GM12878 (cell line): ENCODE measurements at regions not wholly inside any gene's neighbourhood (a gene's known extent, or its start where the extent isn't known, plus 50 kb on each side); places are given as distances from the start of the nearest gene placed in this dataset.

ENCODE experiments used
- ATAC-seq: fragments of 200-7000 bp; cut with Tn5 transposase; 3 replicates; pipeline ENCODE4 v1.9.1; 2020; ENCODE audit warnings: mild to moderate bottlenecking, moderate library complexity
- BruUV-seq: library from RNA; stranded (reverse); fragments of 400-500 nt; replicated peaks from 2 replicates; lab custom pipeline; 2021; lab: Mats Ljungman, UMichigan
- CTCF ChIA-PET: fragments of 300-600 bp; sonication (Branson Sonifier 250); formaldehyde crosslinking; extraction: SDS; loops from one replicate; lab custom pipeline; 2021; ENCODE audit warnings: inconsistent platforms; lab: Yijun Ruan, JAX
- POLR2A ChIA-PET: fragments of 350-600 bp; formaldehyde crosslinking; extraction: SDS; loops from one replicate; lab custom pipeline; 2021; ENCODE audit warnings: inconsistent platforms; lab: Charles Lee
- RAD21 ChIA-PET: fragments of 300-600 bp; sonication (Branson Sonifier 250); formaldehyde crosslinking; loops from one replicate; lab custom pipeline; 2023; ENCODE audit warnings: antibody characterized with exemption; ENCODE audit not compliant: unreplicated experiment; lab: Charles Lee
- SMC1A ChIA-PET: fragments of 300-600 bp; sonication (Branson Sonifier 250); formaldehyde crosslinking; loops from one replicate; lab custom pipeline; 2023; ENCODE audit not compliant: unreplicated experiment, uncharacterized antibody; lab: Charles Lee
- DNase-seq: peaks from one replicate; pipeline ENCODE4 v3.0.0-alpha.2; 2011; ENCODE audit warnings: low read depth, low spot score
- FAIRE-seq: peaks from 3 replicates; lab custom pipeline; 2011; peaks lifted over from hg19 to GRCh38; lab: Jason Lieb, UNC
- H2AFZ ChIP-seq: 2 replicates; pipeline ENCODE4 v1.6.0; 2011; ENCODE audit warnings: low read depth, low read length, control low read depth; ENCODE audit not compliant: control insufficient read depth
- H3K27ac ChIP-seq: 2 replicates; pipeline ENCODE4 v1.5.1; 2011; ENCODE audit warnings: control low read depth; ENCODE audit not compliant: control insufficient read depth, insufficient read depth
- H3K27me3 ChIP-seq, 2 experiments: replicated peaks in 1 of 2; 2 replicates each; pipeline versions ENCODE4 v1.6.0 to v1.6.1; 2011; ENCODE audit warnings: low read length in 1 of 2; ENCODE audit not compliant: control insufficient read depth in 2 of 2, insufficient read depth in 2 of 2
- H3K36me3 ChIP-seq, 2 experiments: 2 replicates each; pipeline ENCODE4 v1.5.1; 2011; ENCODE audit warnings: low read length in 1 of 2; ENCODE audit not compliant: control insufficient read depth in 2 of 2, insufficient read depth in 2 of 2
- H3K4me1 ChIP-seq: 2 replicates; pipeline ENCODE4 v1.6.1; 2011; ENCODE audit warnings: mild to moderate bottlenecking, low read length, moderate library complexity, mixed read lengths; ENCODE audit not compliant: control insufficient read depth, insufficient read depth
- H3K4me2 ChIP-seq: 2 replicates; pipeline ENCODE4 v1.6.0; 2011; ENCODE audit warnings: control low read depth; ENCODE audit not compliant: control insufficient read depth, insufficient read depth
- H3K4me3 ChIP-seq: fragments of 200-600 bp; sonication (generic); 2 replicates; pipeline ENCODE4 v1.5.1; 2016
- H3K79me2 ChIP-seq: 2 replicates; pipeline ENCODE4 v1.6.0; 2011; ENCODE audit warnings: low read length; ENCODE audit not compliant: control insufficient read depth, insufficient read depth
- H3K9ac ChIP-seq: 2 replicates; pipeline ENCODE4 v1.8.0; 2011; ENCODE audit warnings: low read length, control low read depth, mixed read lengths; ENCODE audit not compliant: control insufficient read depth, insufficient read depth
- H3K9me3 ChIP-seq: replicated peaks from 3 replicates; pipeline ENCODE4 v1.5.1; 2011; ENCODE audit warnings: mild to moderate bottlenecking, low read length; ENCODE audit not compliant: control insufficient read depth, insufficient read depth
- H4K20me1 ChIP-seq: 2 replicates; pipeline ENCODE4 v1.6.0; 2011; ENCODE audit not compliant: control insufficient read depth, insufficient read depth
- CTCF ChIP-seq, 3 experiments: IDR thresholded peaks in 2 of 3; conservative IDR thresholded peaks in 1 of 3; 2 replicates each; pipeline ENCODE4 v1.5.1; 2011; ENCODE audit warnings: low read depth in 3 of 3, low read length in 3 of 3, mild to moderate bottlenecking in 3 of 3, control low read depth in 2 of 3, moderate library complexity in 2 of 3, inconsistent platforms in 1 of 3, mixed read lengths in 1 of 3; ENCODE audit not compliant: control insufficient read depth in 2 of 3, insufficient read depth in 1 of 3; ENCODE audit errors: extremely low read depth in 1 of 3
- DPF2 ChIP-seq: fragments of 450-650 bp; IDR thresholded peaks from 2 replicates; pipeline ENCODE4 v1.6.1; 2017; ENCODE audit warnings: mild to moderate bottlenecking
- EZH2 ChIP-seq: IDR thresholded peaks from 2 replicates; pipeline ENCODE4 v1.6.1; 2012; ENCODE audit warnings: low read depth, mild to moderate bottlenecking, control low read depth, inconsistent platforms, low read length, borderline replicate concordance; ENCODE audit not compliant: control insufficient read depth
- MTA3 ChIP-seq: IDR thresholded peaks from 2 replicates; pipeline ENCODE4 v1.6.1; 2012; ENCODE audit warnings: low read length, inconsistent platforms, borderline replicate concordance
- NBN ChIP-seq: fragments of 450-650 bp; IDR thresholded peaks from 2 replicates; pipeline ENCODE4 v1.6.1; 2016
- NR2C1 ChIP-seq: fragments of 450-650 bp; IDR thresholded peaks from 2 replicates; pipeline ENCODE4 v1.6.1; 2017; ENCODE audit warnings: antibody characterized with exemption, mild to moderate bottlenecking, moderate library complexity
- NRF1 ChIP-seq: conservative IDR thresholded peaks from 2 replicates; pipeline ENCODE4 v1.6.1; 2011; ENCODE audit warnings: mild to moderate bottlenecking, low read depth, low read length, improper control_type of control experiment
- POLR2A ChIP-seq: IDR thresholded peaks from 2 replicates; pipeline ENCODE4 v1.6.1; 2011; ENCODE audit warnings: low read depth, mild to moderate bottlenecking, low read length
- RELA ChIP-seq: fragments of 450-650 bp; IDR thresholded peaks from 2 replicates; pipeline ENCODE4 v1.8.0; 2014; ENCODE audit warnings: borderline replicate concordance; ENCODE audit not compliant: partially characterized antibody
- SREBF1 ChIP-seq: IDR thresholded peaks from 2 replicates; pipeline ENCODE4 v1.6.1; 2012; ENCODE audit warnings: mild to moderate bottlenecking, low read length
- SREBF2 ChIP-seq: IDR thresholded peaks from 2 replicates; pipeline ENCODE4 v1.6.1; 2012; ENCODE audit warnings: mild to moderate bottlenecking, low read length
- WRNIP1 ChIP-seq: IDR thresholded peaks from 2 replicates; pipeline ENCODE4 v1.6.1; 2011; ENCODE audit warnings: low read depth, low read length, improper control_type of control experiment, borderline replicate concordance
- WGBS: methylation state at CpG from one replicate; pipeline ENCODE4 v1.1.6; 2016; ENCODE audit warnings: low lambda C conversion rate; ENCODE audit not compliant: insufficient replicate concordance, insufficient coverage; ENCODE audit errors: missing lambda C conversion rate; 5-methylcytosine and 5-hydroxymethylcytosine counted together
- in situ Hi-C: fragments of 300-500 bp; cut with MboI; formaldehyde crosslinking; loops from 9 replicates; pipeline ENCODE4 v1.14.3; 2018; ENCODE audit warnings: mixed read lengths
- intact Hi-C: fragments of 100-400 bp; cut with micrococcal nuclease; formaldehyde crosslinking; loops from one replicate; pipeline ENCODE4 v1.14.2; 2022; ENCODE audit not compliant: unreplicated experiment
- TF ChIP-seq, protein P1 (sequence below): IDR thresholded peaks from 2 replicates; pipeline ENCODE4 v1.6.1; 2012; ENCODE audit warnings: low read depth, low read length, improper control_type of control experiment

GRCh38 chr1:101632548-101633272 is 364.0 kb downstream of the OLFM3 start:
- whole genome bisulfite sequencing: 40% methylated on average over 5 of the region's 5 CpGs
- Histone ChIP-seq H3K4me1 (no peaks in the 10 kb centered on the region), H3K27ac (no peak overlapping the region), H2AFZ (no peak overlapping the region), H3K36me3 (no peaks in the 10 kb centered on the region), H3K9me3 (no peaks in the 10 kb centered on the region), H4K20me1 (no peaks in the 10 kb centered on the region), H3K4me3 (no peak overlapping the region), H3K9ac (no peak overlapping the region), H3K27me3 (no peaks in the 10 kb centered on the region), H3K79me2 (no peaks in the 10 kb centered on the region), H3K4me2 (no peak overlapping the region)
- ChIA-PET SMC1A (interaction anchor here (1.3 kb wide), 1 partner anchor 10 kb away, joined by 3 read pairs; no protein-coding TSS in a partner anchor), RAD21 (no interaction called here), CTCF (interaction anchor here (0.6 kb wide), 1 partner anchor 554 kb away, joined by 3 read pairs; no protein-coding TSS in a partner anchor), POLR2A (no interaction called here)
- BruUV-seq: no TSS peak
- intact Hi-C loops: no loop called here
- in situ Hi-C loops: no loop called here
- no peak for ATAC-seq
- FAIRE-seq: no peak
- no peak for DNase-seq
- TF ChIP-seq, protein P1, sequence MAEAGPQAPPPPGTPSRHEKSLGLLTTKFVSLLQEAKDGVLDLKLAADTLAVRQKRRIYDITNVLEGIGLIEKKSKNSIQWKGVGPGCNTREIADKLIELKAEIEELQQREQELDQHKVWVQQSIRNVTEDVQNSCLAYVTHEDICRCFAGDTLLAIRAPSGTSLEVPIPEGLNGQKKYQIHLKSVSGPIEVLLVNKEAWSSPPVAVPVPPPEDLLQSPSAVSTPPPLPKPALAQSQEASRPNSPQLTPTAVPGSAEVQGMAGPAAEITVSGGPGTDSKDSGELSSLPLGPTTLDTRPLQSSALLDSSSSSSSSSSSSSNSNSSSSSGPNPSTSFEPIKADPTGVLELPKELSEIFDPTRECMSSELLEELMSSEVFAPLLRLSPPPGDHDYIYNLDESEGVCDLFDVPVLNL: no peak
- no peak for TF ChIP-seq SREBF1
- TF ChIP-seq RELA: no peak
- TF ChIP-seq EZH2: no peak
- no peak for TF ChIP-seq DPF2
- TF ChIP-seq SREBF2: no peak
- TF ChIP-seq NRF1: no peak
- no peak for TF ChIP-seq NBN
- TF ChIP-seq POLR2A: no peak
- no peak for TF ChIP-seq MTA3
- no peak for TF ChIP-seq WRNIP1
- no peak for TF ChIP-seq CTCF (IDR thresholded peaks at IDR 0.05 in 2 of 3, conservative IDR thresholded peaks at IDR 0.05 in 1 of 3; ENCODE audit: control insufficient read depth in 2 of 3, extremely low read depth in 1 of 3, insufficient read depth in 1 of 3, low read depth in 3 of 3, low read length in 3 of 3)
- no peak for TF ChIP-seq NR2C1
